Left ventricle myocardium inferior (tissue), 1 donor: ENCODE measurements at regions not wholly inside any gene's neighbourhood (a gene's known extent, or its start where the extent isn't known, plus 50 kb on each side); places are given as distances from the start of the nearest gene placed in this dataset.
A peak's percentile ranks its signal among the peaks of the same experiment; 100 is the strongest.

Source experiments
- DNase-seq: peaks from one replicate; pipeline ENCODE4 v3.0.0-alpha.2; 2020
- H3K27ac ChIP-seq: fragments of 200-600 bp; replicated peaks from 2 replicates; pipeline ENCODE4 v1.8.0; 2021
- H3K27me3 ChIP-seq: fragments of 200-600 bp; 2 replicates; pipeline ENCODE4 v1.8.0; 2021; ENCODE audit warnings: low read depth
- H3K36me3 ChIP-seq: fragments of 200-600 bp; 2 replicates; pipeline ENCODE4 v1.8.0; 2021
- H3K4me1 ChIP-seq: fragments of 200-600 bp; 2 replicates; pipeline ENCODE4 v1.8.0; 2021
- H3K4me3 ChIP-seq: fragments of 200-600 bp; 2 replicates; pipeline ENCODE4 v1.8.0; 2021; ENCODE audit warnings: mild to moderate bottlenecking, moderate library complexity
- H3K9me3 ChIP-seq: fragments of 200-600 bp; replicated peaks from 2 replicates; pipeline ENCODE4 v1.8.0; 2021
- intact Hi-C: fragments of 100-400 bp; cut with micrococcal nuclease; formaldehyde crosslinking; loops from one replicate; pipeline ENCODE4 v1.11.0; 2022
- TF ChIP-seq, protein P1 (sequence below): fragments of 200-600 bp; IDR thresholded peaks from 2 replicates; pipeline ENCODE4 v1.8.0; 2021; ENCODE audit warnings: antibody characterized with exemption, mild to moderate bottlenecking, borderline replicate concordance
- donor health status: DM: no; HTN: yes; CAD: no; lungs with severe emphysema.

- Histone ChIP-seq H3K36me3 (no peaks in the 10 kb centered on the region), H3K27me3 (no peaks in the 10 kb centered on the region), H3K9me3 (no peaks in the 10 kb centered on the region), H3K4me1 (peaks cover 29% of the 10 kb centered on the region), H3K4me3 (no peak overlapping the region), H3K27ac (no peak overlapping the region)
- DNase-seq, result no peak
- intact Hi-C loops, result loop anchor here (5.0 to 10.0 kb wide), 4 partner anchors 203 to 997 kb away; partner anchors contain the start of gene IGFBP5
- TF ChIP-seq, protein P1, sequence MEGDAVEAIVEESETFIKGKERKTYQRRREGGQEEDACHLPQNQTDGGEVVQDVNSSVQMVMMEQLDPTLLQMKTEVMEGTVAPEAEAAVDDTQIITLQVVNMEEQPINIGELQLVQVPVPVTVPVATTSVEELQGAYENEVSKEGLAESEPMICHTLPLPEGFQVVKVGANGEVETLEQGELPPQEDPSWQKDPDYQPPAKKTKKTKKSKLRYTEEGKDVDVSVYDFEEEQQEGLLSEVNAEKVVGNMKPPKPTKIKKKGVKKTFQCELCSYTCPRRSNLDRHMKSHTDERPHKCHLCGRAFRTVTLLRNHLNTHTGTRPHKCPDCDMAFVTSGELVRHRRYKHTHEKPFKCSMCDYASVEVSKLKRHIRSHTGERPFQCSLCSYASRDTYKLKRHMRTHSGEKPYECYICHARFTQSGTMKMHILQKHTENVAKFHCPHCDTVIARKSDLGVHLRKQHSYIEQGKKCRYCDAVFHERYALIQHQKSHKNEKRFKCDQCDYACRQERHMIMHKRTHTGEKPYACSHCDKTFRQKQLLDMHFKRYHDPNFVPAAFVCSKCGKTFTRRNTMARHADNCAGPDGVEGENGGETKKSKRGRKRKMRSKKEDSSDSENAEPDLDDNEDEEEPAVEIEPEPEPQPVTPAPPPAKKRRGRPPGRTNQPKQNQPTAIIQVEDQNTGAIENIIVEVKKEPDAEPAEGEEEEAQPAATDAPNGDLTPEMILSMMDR, result no peak
Observed at GRCh38 chr2:217511850-217512249, 490.9 kb downstream of the TNS1 start.

GRCh38 chr2:217510771-217511291 lies 492.0 kb downstream of the TNS1 start:
- H3K4me3 ChIP-seq, result no peak overlapping the region
- peaks cover 29% of the 10 kb centered on the region for H3K4me1 ChIP-seq
- intact Hi-C loops, result loop anchor here (5.0 to 10.0 kb wide), 4 partner anchors 204 to 996 kb away; partner anchors contain the start of gene IGFBP5
- no peak overlapping the region for H3K27ac ChIP-seq
- DNase-seq, result peak; percentile 18
- H3K36me3 ChIP-seq, result no peaks in the 10 kb centered on the region
- TF ChIP-seq, protein P1, result peak; percentile 83
- H3K9me3 ChIP-seq, result no peaks in the 10 kb centered on the region
- H3K27me3 ChIP-seq, result no peaks in the 10 kb centered on the region

DNA sequence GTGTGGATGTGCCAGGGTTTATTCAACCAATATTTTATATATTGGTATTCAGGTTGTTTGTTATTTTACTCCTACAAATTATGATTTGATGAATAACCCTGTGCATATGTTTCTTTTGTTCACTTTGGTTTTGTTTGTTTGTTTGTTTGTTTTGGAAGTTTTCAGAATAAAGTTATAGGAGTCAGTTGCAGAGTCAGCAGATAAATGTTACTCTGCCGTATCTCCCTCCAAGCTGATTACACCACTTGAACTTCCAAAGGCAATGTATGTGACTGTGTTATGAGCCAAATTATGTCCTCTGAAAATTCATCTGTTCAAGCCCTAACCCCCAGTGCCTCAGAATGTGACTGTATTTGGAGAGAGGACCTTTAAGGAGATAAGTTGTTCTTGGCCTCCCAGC lies 497.5 kb downstream of the TNS1 start:
- Histone ChIP-seq H3K9me3 (no peaks in the 10 kb centered on the region), H3K4me3 (no peak overlapping the region), H3K36me3 (no peaks in the 10 kb centered on the region), H3K4me1 (peaks cover 3% of the 10 kb centered on the region), H3K27me3 (no peaks in the 10 kb centered on the region), H3K27ac (no peak overlapping the region)
- intact Hi-C loops, result no loop called here
- DNase-seq, result no peak
- TF ChIP-seq, protein P1, result no peak

GRCh38 chr2:217501887-217502286 lies 500.9 kb downstream of the TNS1 start:
- TF ChIP-seq, protein P1, result no peak
- Histone ChIP-seq H3K4me3 (no peak overlapping the region), H3K27ac (no peak overlapping the region), H3K9me3 (no peaks in the 10 kb centered on the region), H3K36me3 (no peaks in the 10 kb centered on the region), H3K27me3 (no peaks in the 10 kb centered on the region), H3K4me1 (no peaks in the 10 kb centered on the region)
- intact Hi-C loops, result no loop called here
- DNase-seq, result no peak

DNA sequence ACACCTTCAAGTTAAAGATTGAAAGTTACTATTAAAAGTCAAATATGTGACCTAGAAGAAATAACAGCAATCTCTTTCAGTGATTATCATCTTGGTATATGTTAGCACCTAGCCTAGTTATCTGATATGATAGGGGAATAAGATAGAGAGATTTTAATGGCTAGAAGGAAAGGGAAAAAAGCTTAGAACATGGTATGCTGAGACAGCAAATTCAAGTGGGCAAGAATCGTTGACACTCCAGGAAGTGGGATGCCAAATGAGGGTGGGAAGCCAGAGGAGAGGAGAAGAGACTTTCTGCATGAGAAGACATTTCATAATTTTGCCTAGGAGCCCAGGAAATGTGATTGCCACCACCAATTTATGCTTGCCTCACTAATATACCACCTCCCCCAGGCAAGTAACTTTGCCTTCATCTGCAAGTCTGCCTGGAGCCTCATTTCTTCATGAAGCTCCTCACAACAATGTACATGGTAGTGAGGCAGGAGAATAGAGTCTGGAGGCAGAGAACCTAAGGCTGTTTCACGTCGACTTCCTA lies 504.9 kb downstream of the TNS1 start:
- intact Hi-C loops, result no loop called here
- DNase-seq, result no peak
- Histone ChIP-seq H3K4me1 (no peaks in the 10 kb centered on the region), H3K36me3 (no peaks in the 10 kb centered on the region), H3K9me3 (peaks cover 4% of the 10 kb centered on the region), H3K4me3 (no peak overlapping the region), H3K27ac (no peak overlapping the region), H3K27me3 (no peaks in the 10 kb centered on the region)
- TF ChIP-seq, protein P1, result no peak
